Ishikawa (cell line): ENCODE measurements at regions not wholly inside any gene's neighbourhood (a gene's known extent, or its start where the extent isn't known, plus 50 kb on each side); places are given as distances from the start of the nearest gene placed in this dataset.

Experiments used
- CEBPB ChIP-seq: IDR thresholded peaks from 2 replicates; pipeline ENCODE4 v1.6.1; 2012
- TAF1 ChIP-seq: IDR thresholded peaks from 2 replicates; pipeline ENCODE4 v1.6.1; 2012; ENCODE audit warnings: low read depth, mild to moderate bottlenecking
- YY1 ChIP-seq: IDR thresholded peaks from 2 replicates; pipeline ENCODE4 v1.6.1; 2012; ENCODE audit warnings: low read depth

DNA sequence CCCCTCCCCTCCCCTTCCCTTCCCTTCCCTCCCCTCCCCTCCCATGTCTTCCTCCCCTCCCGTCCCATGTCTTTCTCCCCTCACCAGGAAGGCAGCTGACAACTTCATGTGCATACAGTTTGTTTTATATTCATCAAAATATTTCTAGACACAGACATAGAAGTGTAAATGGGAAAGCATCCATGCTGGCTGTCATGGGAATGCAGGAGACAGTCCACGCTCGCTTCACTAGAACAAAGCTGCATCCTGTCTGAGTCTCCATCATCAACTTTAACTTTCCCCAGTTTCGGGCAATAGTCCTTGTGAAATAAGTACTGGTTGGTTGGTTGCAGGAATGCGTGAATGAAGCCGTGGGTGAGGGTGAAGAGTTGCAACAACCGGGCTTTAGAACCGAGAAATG is 226.9 kb downstream of the DCDC2C start:
- TF ChIP-seq TAF1 = no peak
- no peak for TF ChIP-seq CEBPB
- TF ChIP-seq YY1 = no peak
